Lower lobe of right lung (tissue), 2 donors: ENCODE measurements at regions not wholly inside any gene's neighbourhood (a gene's known extent, or its start where the extent isn't known, plus 50 kb on each side); places are given as distances from the start of the nearest gene placed in this dataset.
"Not testable (repeated sequence)": the region's sequence is repeated elsewhere in the genome, so short reads cannot be mapped to it uniquely, and the experiment has no call there.

ENCODE experiments used
- ATAC-seq, 2 donors: fragments of 200-7000 bp; cut with Tn5 transposase; one replicate each; pipeline ENCODE4 v1.9.1; 2020 to 2022; ENCODE audit warnings: mild to moderate bottlenecking in 2 of 2, moderate library complexity in 2 of 2
- DNase-seq: peaks from one replicate; pipeline ENCODE4 v3.0.0-alpha.2; 2020
- H3K27ac ChIP-seq: fragments of 200-600 bp; one replicate; pipeline ENCODE4 v1.8.0; 2022
- H3K27me3 ChIP-seq: fragments of 200-600 bp; one replicate; pipeline ENCODE4 v1.8.0; 2022; ENCODE audit warnings: low read depth
- H3K36me3 ChIP-seq: fragments of 200-600 bp; one replicate; pipeline ENCODE4 v1.8.0; 2022; ENCODE audit warnings: mild to moderate bottlenecking
- H3K4me1 ChIP-seq: fragments of 200-600 bp; one replicate; pipeline ENCODE4 v1.8.0; 2022
- H3K4me3 ChIP-seq: fragments of 200-600 bp; one replicate; pipeline ENCODE4 v1.8.0; 2022; ENCODE audit warnings: mild to moderate bottlenecking
- H3K9me3 ChIP-seq: fragments of 200-600 bp; one replicate; pipeline ENCODE4 v1.8.0; 2022
- intact Hi-C: fragments of 100-400 bp; cut with DNase I; formaldehyde crosslinking; loops from one replicate; pipeline ENCODE4 v1.11.0; 2022
- TF ChIP-seq, protein P1 (sequence below): fragments of 200-600 bp; IDR thresholded peaks from one replicate; pipeline ENCODE4 v1.8.0; 2022; ENCODE audit warnings: antibody characterized with exemption, mild to moderate bottlenecking
- donor health status: DM: no; HTN: yes; CAD: no; lungs with severe emphysema.

- Histone ChIP-seq H3K27me3 (no peaks in the 10 kb centered on the region), H3K4me1 (no peaks in the 10 kb centered on the region), H3K9me3 (no peaks in the 10 kb centered on the region), H3K27ac (no peak overlapping the region), H3K4me3 (no peak overlapping the region), H3K36me3 (no peaks in the 10 kb centered on the region)
- DNase-seq (no peak), ATAC-seq (no peak)
- intact Hi-C loops, result no loop called here
- TF ChIP-seq, protein P1, sequence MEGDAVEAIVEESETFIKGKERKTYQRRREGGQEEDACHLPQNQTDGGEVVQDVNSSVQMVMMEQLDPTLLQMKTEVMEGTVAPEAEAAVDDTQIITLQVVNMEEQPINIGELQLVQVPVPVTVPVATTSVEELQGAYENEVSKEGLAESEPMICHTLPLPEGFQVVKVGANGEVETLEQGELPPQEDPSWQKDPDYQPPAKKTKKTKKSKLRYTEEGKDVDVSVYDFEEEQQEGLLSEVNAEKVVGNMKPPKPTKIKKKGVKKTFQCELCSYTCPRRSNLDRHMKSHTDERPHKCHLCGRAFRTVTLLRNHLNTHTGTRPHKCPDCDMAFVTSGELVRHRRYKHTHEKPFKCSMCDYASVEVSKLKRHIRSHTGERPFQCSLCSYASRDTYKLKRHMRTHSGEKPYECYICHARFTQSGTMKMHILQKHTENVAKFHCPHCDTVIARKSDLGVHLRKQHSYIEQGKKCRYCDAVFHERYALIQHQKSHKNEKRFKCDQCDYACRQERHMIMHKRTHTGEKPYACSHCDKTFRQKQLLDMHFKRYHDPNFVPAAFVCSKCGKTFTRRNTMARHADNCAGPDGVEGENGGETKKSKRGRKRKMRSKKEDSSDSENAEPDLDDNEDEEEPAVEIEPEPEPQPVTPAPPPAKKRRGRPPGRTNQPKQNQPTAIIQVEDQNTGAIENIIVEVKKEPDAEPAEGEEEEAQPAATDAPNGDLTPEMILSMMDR, result no peak
These were observed 334.0 kb downstream of the THBS2 start for GRCh38 chr6:168919470-168920179.

DNA sequence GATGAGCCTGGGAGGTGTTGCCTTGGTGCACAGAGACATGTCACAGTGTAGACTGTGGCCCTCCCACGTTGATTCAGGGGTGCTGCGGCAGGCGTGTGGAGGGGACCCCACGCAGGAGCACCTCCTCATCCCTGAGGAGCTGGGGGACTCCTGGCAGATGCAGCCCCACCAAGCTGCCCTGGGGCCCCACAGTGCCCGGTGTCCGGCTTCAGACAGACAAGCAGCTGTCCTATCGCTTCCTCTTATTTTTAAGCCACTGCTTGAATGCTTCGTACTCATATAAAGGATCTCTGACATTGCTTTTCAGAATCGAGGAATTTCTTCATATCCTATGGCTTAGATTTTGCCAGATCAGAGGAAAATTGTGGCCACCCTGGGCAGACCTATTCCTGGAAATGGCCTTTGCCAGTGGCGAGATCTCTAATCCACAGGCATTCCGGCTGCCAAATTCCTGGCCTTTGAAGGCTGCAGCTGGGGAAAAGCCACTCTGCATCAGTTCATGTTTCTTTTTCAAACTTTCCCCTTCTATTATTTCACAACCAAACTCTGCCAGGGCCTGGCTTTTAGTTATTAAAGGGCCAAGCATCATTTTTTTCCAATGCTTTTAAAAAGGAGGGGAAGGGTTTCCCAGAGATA is 337.0 kb downstream of the THBS2 start:
- H3K27ac ChIP-seq, result no peak overlapping the region
- H3K4me1 ChIP-seq, result no peaks in the 10 kb centered on the region
- H3K9me3 ChIP-seq, result no peaks in the 10 kb centered on the region
- H3K4me3 ChIP-seq, result no peak overlapping the region
- TF ChIP-seq, protein P1, result no peak
- ATAC-seq (no peak), DNase-seq (no peak)
- intact Hi-C loops, result no loop called here
- H3K27me3 ChIP-seq, result no peaks in the 10 kb centered on the region
- H3K36me3 ChIP-seq, result no peaks in the 10 kb centered on the region

DNA sequence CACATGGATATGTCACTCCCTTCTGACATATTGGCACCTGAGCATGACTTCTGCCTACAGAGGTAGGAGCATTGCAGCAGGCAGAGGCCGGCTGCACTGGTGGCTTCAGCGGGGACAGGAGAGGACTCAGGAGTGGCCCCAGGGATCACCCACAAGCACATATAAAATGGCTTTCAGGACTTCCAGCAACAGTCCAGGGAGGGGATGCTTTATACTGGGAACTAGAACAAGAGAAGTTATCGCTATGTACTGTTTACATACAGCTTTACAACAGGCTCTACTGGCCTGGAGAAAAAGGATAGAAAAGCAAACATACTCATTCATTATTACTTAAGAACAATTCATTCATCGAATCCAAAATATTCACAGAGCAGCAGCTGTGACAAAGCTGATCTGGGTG is 337.8 kb downstream of the THBS2 start:
- Histone ChIP-seq H3K36me3 (no peaks in the 10 kb centered on the region), H3K27me3 (no peaks in the 10 kb centered on the region), H3K9me3 (no peaks in the 10 kb centered on the region), H3K27ac (no peak overlapping the region), H3K4me1 (no peaks in the 10 kb centered on the region), H3K4me3 (no peak overlapping the region)
- no peak for DNase-seq
- ATAC-seq, result no peak
- intact Hi-C loops, result no loop called here
- TF ChIP-seq, protein P1, result no peak

DNA sequence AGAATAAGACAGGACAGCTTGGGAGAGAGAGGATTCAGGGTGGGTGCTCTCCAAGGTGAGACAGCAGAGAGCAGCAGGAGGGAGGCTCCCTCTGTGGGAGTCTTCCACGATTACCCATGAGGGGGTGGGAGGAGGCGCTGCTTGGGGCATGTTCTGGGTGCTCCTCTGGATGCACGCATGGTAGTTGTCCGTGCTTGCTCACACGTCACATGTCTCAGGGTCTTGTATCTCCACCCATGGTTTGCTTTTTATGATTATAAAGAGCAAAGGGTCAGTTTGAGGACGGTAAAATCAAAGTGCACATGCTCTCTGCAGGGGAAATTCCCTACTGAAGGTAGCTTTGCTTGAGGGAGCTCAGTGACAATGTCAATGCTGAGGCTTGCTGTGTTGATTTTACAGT is 338.4 kb downstream of the THBS2 start:
- no peak for DNase-seq
- ATAC-seq, result no peak
- H3K27me3 ChIP-seq, result no peaks in the 10 kb centered on the region
- intact Hi-C loops, result no loop called here
- no peak overlapping the region for H3K4me3 ChIP-seq
- no peak overlapping the region for H3K27ac ChIP-seq
- H3K4me1 ChIP-seq, result no peaks in the 10 kb centered on the region
- no peaks in the 10 kb centered on the region for H3K36me3 ChIP-seq
- TF ChIP-seq, protein P1, result no peak
- H3K9me3 ChIP-seq, result no peaks in the 10 kb centered on the region

DNA sequence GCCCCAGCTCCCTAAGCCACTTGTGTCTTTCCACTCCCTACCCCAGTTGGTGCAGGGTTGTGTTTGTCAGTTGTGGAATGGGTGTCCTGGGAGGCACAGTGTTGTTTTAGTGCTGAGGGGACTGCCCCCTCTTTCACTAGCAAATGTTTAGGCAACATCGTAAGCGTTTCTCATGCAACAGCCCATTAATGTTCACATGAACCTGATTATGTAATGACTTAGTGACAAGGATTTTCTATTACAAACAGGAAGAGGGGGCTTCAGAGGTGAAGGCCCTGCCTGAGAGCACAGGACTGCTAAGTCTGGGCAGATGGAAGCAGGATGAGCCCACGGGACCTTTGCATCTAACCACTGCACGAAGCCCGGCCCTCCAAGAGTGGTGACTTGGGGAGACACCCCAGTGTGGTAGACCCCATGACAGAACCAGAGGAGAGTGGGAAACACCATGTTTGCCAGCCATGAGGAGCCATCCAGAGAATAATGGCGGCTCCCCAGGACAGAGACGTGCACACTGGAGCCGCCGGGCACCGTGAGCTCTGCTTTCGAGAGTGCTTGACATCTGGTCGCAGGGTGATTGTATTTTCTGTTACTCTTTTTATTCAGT is 339.7 kb downstream of the THBS2 start:
- Histone ChIP-seq H3K4me3 (no peak overlapping the region), H3K4me1 (no peaks in the 10 kb centered on the region), H3K36me3 (no peaks in the 10 kb centered on the region), H3K27ac (no peak overlapping the region), H3K9me3 (no peaks in the 10 kb centered on the region), H3K27me3 (no peaks in the 10 kb centered on the region)
- TF ChIP-seq, protein P1, result no peak
- ATAC-seq (no peak), DNase-seq (no peak)
- intact Hi-C loops, result no loop called here

GRCh38 chr6:168913231-168913865 is 340.3 kb downstream of the THBS2 start:
- H3K4me1 ChIP-seq, H3K27me3 ChIP-seq, intact Hi-C loops, ATAC-seq, H3K36me3 ChIP-seq, H3K4me3 ChIP-seq, H3K27ac ChIP-seq, DNase-seq, H3K9me3 ChIP-seq: not testable (repeated sequence)
